Spinal cord (tissue), 1 donor: ENCODE measurements at regions not wholly inside any gene's neighbourhood (a gene's known extent, or its start where the extent isn't known, plus 50 kb on each side); places are given as distances from the start of the nearest gene placed in this dataset. TPM values are rescaled to one million over a fixed set of nuclear protein-coding genes. Genes with fewer than 3 reads are reported as not detected.

Source experiments
- small RNA-seq: library from RNA; depleted of rRNA; stranded (forward); fragments of <200 nt; gene quantifications from one replicate; pipeline ENCODE3, GENCODE V24; 2014; ENCODE audit warnings: low replicate concordance

Small RNA genes lying in the stretch of these regions (small RNA-seq; reads per million reads assigned to genes)
- not detected for gene AL356157.2
